HG02970 (cell line): ENCODE measurements at regions not wholly inside any gene's neighbourhood (a gene's known extent, or its start where the extent isn't known, plus 50 kb on each side); places are given as distances from the start of the nearest gene placed in this dataset.

ENCODE experiments used
- ATAC-seq: cut with Tn5 transposase; IDR thresholded peaks from one replicate; pipeline ENCODE4 v1.9.1; 2021; ENCODE audit warnings: mild to moderate bottlenecking, moderate library complexity, moderate number of reproducible peaks; ENCODE audit not compliant: unreplicated experiment, low FRiP score

- ATAC-seq = no peak
These were observed 73.9 kb downstream of the CASP3 start for GRCh38 chr4:184575306-184575705.

- ATAC-seq = no peak
These were observed 74.4 kb downstream of the CASP3 start for GRCh38 chr4:184574861-184575260.

GRCh38 chr4:184573701-184574100 lies 75.5 kb downstream of the CASP3 start:
- no peak for ATAC-seq

DNA sequence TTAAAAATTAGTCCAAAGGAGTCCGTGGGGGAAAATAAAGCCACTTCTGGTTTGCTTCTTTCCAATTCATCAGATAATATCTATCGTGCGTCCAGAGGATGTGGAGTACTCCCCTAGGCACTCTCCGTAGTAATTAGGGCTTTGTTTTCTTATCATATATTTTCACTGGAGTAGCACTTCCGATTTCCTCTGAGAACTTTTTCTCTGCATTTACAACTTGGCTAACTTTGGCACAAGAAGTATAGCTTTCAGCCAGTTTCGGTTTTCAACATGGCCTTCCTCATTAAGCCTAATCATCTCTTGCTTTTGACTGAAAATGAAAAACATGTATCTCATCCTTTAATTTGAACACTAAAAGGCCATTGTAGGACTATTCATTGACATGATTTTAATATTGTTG lies 80.5 kb downstream of the CASP3 start:
- no peak for ATAC-seq

DNA sequence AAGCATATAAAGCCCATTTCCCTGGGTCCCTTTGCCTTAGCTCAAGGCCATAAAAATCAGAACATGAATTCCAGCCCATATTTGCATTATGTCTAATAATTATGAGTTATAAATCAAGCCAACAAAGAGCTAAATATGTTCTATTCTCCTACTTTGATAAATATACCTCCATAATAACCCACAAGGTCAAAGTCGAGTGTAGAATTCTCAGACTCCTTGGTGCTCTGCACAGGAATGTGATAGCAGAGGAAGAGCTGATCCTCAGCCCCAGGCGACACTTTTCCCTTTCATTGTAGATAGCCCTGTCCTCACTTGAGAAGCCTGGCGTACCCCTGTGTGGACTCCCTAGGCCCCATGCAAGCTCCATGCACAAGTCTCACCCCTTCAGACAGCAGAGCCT lies 85.6 kb downstream of the CASP3 start:
- ATAC-seq = no peak

DNA sequence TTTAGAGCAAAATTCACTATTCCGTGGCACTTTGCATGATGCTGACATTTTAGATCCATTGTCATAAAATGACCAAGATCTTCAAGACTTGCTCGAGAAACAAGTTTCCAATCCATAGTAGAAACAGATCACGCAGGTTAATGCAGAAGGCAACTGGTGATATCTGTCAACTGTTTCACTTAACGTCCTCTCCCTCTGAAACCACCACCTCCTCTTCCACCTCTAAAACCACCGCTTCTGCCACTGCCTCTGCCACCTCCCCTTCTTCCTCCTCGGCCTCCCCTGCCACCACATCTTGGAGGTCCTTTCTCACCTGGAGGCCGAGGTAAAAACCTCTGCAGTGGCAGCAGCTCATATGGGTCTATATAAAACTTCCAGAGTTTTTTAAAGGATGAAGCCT lies 84.6 kb upstream of the IRF2 start:
- no peak for ATAC-seq

- ATAC-seq = no peak
These were observed 79.5 kb upstream of the IRF2 start for GRCh38 chr4:184553891-184554290.

GRCh38 chr4:184550476-184550875 lies 76.1 kb upstream of the IRF2 start:
- no peak for ATAC-seq

GRCh38 chr4:184548648-184549341 lies 74.4 kb upstream of the IRF2 start:
- no peak for ATAC-seq

DNA sequence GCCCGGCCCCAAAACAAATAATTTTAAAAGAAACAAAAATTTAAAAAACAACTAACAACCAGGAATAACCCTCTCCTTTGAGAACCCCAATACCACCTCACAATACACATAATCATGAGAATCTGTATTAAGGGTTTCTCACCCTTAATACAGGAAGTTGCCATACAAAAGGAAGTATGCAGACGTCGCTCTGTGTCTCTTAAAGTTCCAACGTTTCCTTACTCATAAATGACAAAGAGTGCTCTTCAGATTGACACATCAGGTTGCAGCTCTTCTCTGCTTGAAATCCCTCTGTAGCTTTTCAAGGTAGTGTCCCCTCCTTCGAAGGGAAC lies 73.9 kb upstream of the IRF2 start:
- ATAC-seq = no peak

- no peak for ATAC-seq
These were observed 70.5 kb upstream of the IRF2 start for GRCh38 chr4:184544788-184545409.

GRCh38 chr4:184541907-184542306 lies 67.6 kb upstream of the IRF2 start:
- no peak for ATAC-seq

- no peak for ATAC-seq
These were observed 66.0 kb upstream of the IRF2 start for GRCh38 chr4:184540307-184540706.

- peak; percentile 43 for ATAC-seq
These were observed 63.8 kb upstream of the IRF2 start for GRCh38 chr4:184538023-184538599.

DNA sequence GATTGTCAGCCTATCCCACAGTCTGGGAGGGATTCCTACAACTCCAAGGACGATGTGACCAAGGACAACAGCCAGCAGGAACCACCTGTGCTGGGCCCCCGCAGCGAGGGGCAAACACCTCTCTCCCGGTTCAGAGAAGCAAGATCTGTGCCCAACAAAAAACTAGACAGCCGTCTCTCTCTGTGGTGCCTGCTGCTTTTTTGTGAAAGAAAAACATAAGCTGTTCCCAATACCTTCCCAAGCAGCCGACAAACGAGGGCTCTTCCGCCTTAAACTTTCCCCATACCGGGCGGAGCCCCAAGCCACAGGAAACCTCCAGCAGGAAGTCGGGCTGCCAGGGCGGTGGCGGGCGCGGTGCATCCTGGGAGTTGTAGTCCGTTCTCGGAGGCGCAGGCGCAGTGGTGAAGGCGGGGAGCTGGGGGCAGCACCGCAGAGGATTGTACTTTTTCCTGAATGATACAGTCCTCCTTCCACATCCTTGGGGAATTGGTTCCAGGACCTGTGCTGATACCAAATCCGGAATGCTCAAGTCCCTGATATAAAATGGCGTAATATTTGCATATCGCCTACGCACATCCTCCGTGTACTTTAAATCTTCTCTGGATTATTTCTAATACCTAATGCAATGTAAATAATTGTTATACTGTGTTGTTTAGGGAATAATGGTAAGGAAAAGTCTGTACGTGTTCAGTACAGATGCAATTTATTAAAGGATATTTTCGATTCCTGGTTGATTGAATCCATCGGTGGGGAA lies 63.1 kb upstream of the IRF2 start:
- peak; percentile 66 for ATAC-seq

DNA sequence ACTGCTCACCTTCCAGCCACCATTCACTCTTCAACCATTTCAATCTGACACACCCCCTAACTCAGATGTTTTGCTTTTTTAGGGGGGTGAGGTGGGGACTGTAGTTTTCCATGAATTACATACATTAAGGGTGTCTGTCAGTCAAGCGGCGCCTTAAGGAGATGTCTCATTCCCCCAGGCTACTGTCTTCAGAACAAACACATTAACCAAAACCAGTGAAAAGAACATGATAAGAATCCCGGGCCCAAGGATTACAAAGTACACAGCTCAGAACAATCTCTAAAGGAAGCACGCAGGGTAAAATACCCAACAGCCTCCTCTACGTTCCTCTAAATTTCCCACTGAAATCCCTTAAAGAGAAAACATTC lies 62.5 kb upstream of the IRF2 start:
- ATAC-seq = no peak

GRCh38 chr4:184536065-184536880 lies 61.9 kb upstream of the IRF2 start:
- ATAC-seq = no peak

DNA sequence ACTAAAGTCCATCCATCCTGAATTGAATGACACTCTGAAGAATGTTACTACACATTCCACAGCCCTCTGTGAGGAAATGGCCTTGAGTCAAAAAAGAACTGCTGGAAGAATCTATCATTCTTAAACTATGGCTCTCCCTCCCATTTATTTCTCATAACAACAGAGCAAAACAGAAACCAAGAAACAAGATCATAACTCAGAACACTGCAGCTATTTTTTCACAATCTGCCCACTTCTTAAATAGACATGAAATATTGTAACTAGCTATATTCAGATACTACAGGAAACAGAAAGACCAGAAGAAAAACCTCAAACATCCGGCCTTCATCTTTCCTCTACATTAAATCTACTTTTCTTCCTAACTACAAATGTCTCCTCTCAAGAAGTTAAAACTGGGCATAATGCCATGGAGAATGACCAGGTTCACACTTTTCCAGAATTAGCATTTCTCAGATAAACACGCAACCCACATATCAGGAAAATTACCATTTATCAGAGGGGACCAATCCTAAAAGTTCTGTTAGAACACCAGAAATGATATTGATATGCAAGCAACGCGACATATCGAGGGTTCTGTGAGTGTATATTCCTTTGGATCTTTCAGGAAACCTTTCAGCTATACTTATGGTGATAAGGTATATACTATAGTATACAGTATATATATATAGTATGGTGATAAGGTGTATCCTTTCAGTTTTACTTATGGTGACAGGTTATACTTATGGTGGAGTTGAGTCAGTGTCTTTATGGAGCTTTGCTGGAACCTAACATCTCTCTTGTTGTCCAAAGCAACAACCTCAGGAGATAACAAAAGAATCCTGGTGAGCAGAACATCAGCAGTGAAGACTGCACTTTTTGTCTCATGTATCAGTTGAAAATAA lies 60.4 kb upstream of the IRF2 start:
- peak; percentile 36 for ATAC-seq

DNA sequence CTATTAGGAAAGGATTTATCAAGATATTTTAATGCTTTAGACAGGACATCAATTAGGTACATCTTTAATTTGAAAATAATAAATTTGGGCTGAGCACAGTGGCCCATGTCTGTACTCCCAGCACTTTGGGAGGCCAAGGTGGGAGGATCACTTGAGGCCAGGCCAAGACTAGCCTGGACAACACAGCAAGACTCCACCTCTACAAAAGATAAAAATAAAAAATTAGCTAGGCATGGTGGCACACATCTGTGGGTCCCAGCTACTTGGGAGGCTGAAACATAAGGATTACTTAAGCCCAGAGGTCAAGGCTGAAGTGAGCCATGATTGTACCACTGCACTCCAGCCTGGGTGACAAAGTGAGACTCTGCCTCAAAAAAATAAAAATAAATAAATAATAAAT lies 59.6 kb upstream of the IRF2 start:
- ATAC-seq = no peak

DNA sequence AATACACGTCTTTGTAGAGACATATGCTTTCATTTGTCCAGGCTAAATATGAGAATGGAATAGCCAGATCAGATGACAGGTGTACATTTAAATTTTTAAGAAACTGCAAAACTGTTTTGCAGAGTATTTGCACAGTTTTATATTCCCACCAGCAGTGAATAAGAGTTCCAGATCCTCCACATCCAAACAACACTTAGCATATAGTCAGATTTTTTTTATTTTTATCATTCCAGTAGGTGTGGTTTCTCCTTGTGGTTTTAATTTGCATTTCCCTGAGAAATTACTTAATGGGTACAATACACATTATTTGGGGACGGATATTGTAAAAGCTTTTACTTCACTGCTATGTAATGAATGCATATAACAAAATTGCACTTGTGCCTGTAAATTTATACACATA lies 56.7 kb upstream of the IRF2 start:
- ATAC-seq = no peak
